ENCODE measurements at regions not wholly inside any gene's neighbourhood (a gene's known extent, or its start where the extent isn't known, plus 50 kb on each side); places are given as distances from the start of the nearest gene placed in this dataset.

DNA sequence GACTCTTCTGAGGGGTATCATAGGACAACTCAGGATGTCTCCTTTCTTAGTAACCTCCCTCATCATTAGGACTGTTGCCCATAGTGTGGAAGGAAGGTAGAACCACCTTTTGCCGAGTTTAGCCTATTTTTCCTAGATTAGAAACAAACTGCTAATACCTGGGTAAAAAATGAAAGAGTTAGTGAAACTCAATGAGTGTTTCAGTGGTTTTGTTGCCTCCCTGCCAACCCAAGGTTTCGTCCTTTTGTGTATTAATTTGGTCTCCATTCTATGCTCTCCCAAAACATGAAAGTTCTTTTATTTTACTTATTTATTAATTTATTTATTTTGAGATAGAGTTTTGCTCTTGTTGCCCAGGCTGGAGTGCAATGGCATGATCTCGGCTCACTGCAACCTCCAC is 174.9 kb upstream of the KCNJ16 start:
- in situ Hi-C loops (cut with HindIII; ENCODE audit: extremely low pct_ligation_motif_present, low pct_unique_long_range_greater_than_20kb) = no loop called here
- 14% methylated on average over 3 of the region's 3 CpGs for WGBS (ENCODE audit: low lambda C conversion rate)

More for the DNA sequence above, 174.9 kb upstream of the KCNJ16 start:
- CTCF ChIA-PET (ENCODE audit: low intra/inter-chr PET ratio, low total read pairs) = no interaction called here
- TF ChIP-seq RFX1 (IDR thresholded peaks at IDR 0.05) (no peak), JUND (CRISPR knock-in tag; IDR thresholded peaks at IDR 0.05) (no peak), ZNF83 (CRISPR knock-in tag; IDR thresholded peaks at IDR 0.05; ENCODE audit: borderline replicate concordance) (no peak), TAF15 (IDR thresholded peaks at IDR 0.05; ENCODE audit: low read depth, low read length, poor library complexity, severe bottlenecking) (no peak), AGO1 (IDR thresholded peaks at IDR 0.05; ENCODE audit: low read depth, low read length, poor library complexity, severe bottlenecking) (no peak), ZC3H4 (CRISPR knock-in tag; IDR thresholded peaks at IDR 0.05; ENCODE audit: borderline replicate concordance) (no peak), ZNF816 (CRISPR knock-in tag; IDR thresholded peaks at IDR 0.05; ENCODE audit: borderline replicate concordance) (no peak), ZKSCAN5 (CRISPR knock-in tag; IDR thresholded peaks at IDR 0.05) (no peak), ISX (CRISPR knock-in tag; conservative IDR thresholded peaks at IDR 0.05) (no peak), GPN1 (CRISPR knock-in tag; IDR thresholded peaks at IDR 0.05; ENCODE audit: borderline replicate concordance) (no peak), HHEX (CRISPR knock-in tag; IDR thresholded peaks at IDR 0.05) (no peak), STAG1 (CRISPR knock-in tag; IDR thresholded peaks at IDR 0.05) (no peak), GATAD2A (CRISPR knock-in tag; IDR thresholded peaks at IDR 0.05) (no peak)
- TF ChIP-seq, protein P1, sequence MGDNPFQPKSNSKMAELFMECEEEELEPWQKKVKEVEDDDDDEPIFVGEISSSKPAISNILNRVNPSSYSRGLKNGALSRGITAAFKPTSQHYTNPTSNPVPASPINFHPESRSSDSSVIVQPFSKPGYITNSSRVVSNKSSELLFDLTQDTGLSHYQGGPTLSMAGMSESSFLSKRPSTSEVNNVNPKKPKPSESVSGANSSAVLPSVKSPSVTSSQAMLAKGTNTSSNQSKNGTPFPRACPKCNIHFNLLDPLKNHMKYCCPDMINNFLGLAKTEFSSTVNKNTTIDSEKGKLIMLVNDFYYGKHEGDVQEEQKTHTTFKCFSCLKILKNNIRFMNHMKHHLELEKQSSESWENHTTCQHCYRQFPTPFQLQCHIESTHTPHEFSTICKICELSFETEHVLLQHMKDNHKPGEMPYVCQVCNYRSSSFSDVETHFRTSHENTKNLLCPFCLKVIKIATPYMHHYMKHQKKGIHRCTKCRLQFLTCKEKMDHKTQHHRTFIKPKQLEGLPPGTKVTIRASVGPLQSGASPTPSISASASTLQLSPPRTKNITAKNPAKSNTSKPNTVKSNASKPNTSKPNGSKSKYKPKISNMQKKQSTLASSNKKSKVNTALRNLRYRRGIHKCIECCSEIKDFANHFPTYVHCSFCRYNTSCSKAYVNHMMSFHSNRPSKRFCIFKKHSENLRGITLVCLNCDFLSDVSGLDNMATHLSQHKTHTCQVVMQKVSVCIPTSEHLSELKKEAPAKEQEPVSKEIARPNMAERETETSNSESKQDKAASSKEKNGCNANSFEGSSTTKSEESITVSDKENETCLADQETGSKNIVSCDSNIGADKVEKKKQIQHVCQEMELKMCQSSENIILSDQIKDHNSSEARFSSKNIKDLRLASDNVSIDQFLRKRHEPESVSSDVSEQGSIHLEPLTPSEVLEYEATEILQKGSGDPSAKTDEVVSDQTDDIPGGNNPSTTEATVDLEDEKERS (CRISPR knock-in tag; IDR thresholded peaks at IDR 0.05) = no peak
- TF ChIP-seq, protein P2, sequence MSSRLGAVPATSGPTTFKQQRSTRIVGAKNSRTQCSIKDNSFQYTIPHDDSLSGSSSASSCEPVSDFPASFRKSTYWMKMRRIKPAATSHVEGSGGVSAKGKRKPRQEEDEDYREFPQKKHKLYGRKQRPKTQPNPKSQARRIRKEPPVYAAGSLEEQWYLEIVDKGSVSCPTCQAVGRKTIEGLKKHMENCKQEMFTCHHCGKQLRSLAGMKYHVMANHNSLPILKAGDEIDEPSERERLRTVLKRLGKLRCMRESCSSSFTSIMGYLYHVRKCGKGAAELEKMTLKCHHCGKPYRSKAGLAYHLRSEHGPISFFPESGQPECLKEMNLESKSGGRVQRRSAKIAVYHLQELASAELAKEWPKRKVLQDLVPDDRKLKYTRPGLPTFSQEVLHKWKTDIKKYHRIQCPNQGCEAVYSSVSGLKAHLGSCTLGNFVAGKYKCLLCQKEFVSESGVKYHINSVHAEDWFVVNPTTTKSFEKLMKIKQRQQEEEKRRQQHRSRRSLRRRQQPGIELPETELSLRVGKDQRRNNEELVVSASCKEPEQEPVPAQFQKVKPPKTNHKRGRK (CRISPR knock-in tag; IDR thresholded peaks at IDR 0.05) = no peak
- TF ChIP-seq, protein P3, sequence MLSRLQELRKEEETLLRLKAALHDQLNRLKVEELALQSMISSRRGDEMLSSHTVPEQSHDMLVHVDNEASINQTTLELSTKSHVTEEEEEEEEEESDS (CRISPR knock-in tag; IDR thresholded peaks at IDR 0.05; ENCODE audit: borderline replicate concordance) = no peak
- TF ChIP-seq, protein P4, sequence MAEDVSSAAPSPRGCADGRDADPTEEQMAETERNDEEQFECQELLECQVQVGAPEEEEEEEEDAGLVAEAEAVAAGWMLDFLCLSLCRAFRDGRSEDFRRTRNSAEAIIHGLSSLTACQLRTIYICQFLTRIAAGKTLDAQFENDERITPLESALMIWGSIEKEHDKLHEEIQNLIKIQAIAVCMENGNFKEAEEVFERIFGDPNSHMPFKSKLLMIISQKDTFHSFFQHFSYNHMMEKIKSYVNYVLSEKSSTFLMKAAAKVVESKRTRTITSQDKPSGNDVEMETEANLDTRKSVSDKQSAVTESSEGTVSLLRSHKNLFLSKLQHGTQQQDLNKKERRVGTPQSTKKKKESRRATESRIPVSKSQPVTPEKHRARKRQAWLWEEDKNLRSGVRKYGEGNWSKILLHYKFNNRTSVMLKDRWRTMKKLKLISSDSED (CRISPR knock-in tag; IDR thresholded peaks at IDR 0.05) = no peak
- TF ChIP-seq, protein P5, sequence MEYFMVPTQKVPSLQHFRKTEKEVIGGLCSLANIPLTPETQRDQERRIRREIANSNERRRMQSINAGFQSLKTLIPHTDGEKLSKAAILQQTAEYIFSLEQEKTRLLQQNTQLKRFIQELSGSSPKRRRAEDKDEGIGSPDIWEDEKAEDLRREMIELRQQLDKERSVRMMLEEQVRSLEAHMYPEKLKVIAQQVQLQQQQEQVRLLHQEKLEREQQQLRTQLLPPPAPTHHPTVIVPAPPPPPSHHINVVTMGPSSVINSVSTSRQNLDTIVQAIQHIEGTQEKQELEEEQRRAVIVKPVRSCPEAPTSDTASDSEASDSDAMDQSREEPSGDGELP (IDR thresholded peaks at IDR 0.05; ENCODE audit: borderline replicate concordance, low read depth) = no peak
- Histone ChIP-seq H3K79me2 (ENCODE audit: insufficient read depth, low read length) (no peaks in the 10 kb centered on the region), H4K20me1 (ENCODE audit: insufficient read depth, low read length) (no peaks in the 10 kb centered on the region), H2AFZ (ENCODE audit: low read length) (no peak overlapping the region), H3K4me1 (ENCODE audit: insufficient read depth, low read length) (no peaks in the 10 kb centered on the region), H3K27ac (ENCODE audit: extremely low read length, insufficient read depth, low read length) (no peak overlapping the region), H3K4me2 (ENCODE audit: low read depth, low read length) (no peak overlapping the region), H3K9me3 (ENCODE audit: low read length) (peaks cover 92% of the 10 kb centered on the region), H3K27me3 (ENCODE audit: control insufficient read depth in 1 of 2, insufficient read depth in 2 of 2, low read length in 2 of 2) (no peaks in the 10 kb centered on the region), H3K9ac (ENCODE audit: insufficient read depth, low read depth, low read length) (no peak overlapping the region), H3K36me3 (replicated peaks in 1 of 2; ENCODE audit: control insufficient read depth in 1 of 2, insufficient read depth in 2 of 2, low read length in 2 of 2) (no peaks in the 10 kb centered on the region), H3K4me3 (replicated peaks in 1 of 3; ENCODE audit: insufficient read depth in 1 of 3, low read depth in 2 of 3, low read length in 3 of 3) (no peak overlapping the region)
- POLR2A ChIA-PET = no interaction called here
- intact Hi-C loops (cut with micrococcal nuclease; ENCODE audit: unreplicated experiment) = no loop called here
- DNase-seq (ENCODE audit: low spot score) (no peak), ATAC-seq (no peak), FAIRE-seq (no peak)
- BruUV-seq (replicated peaks) = no TSS peak

Measured in HepG2 (cell line).